ENCODE measurements at regions not wholly inside any gene's neighbourhood (a gene's known extent, or its start where the extent isn't known, plus 50 kb on each side); places are given as distances from the start of the nearest gene placed in this dataset.

GRCh38 chr18:11553098-11553940 lies 56.1 kb upstream of the SLC35G4 start:
- peak; percentile 43 for DNase-seq

- no peak for DNase-seq
Observed at GRCh38 chr18:11548916-11549551, 60.4 kb upstream of the SLC35G4 start.

DNA sequence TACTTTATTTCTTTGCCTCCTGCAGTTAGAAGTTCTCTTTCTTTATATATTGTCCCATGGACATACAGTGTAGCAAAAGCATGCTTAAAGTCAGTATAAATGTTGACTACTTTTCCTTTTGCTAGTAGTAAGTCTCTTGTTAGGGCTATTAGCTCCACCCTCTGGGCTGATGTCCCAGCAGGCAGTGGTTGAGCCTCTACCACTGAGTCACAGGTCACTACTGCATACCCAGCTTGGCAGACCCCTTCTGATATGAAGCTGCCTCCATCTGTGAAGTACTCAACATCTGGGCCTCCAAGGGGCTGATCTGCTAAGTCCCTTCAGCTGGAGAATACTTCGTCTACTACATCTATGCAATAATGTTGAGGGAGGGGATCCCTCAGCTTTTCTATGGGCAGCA lies 61.0 kb upstream of the SLC35G4 start:
- no peak for DNase-seq

DNA sequence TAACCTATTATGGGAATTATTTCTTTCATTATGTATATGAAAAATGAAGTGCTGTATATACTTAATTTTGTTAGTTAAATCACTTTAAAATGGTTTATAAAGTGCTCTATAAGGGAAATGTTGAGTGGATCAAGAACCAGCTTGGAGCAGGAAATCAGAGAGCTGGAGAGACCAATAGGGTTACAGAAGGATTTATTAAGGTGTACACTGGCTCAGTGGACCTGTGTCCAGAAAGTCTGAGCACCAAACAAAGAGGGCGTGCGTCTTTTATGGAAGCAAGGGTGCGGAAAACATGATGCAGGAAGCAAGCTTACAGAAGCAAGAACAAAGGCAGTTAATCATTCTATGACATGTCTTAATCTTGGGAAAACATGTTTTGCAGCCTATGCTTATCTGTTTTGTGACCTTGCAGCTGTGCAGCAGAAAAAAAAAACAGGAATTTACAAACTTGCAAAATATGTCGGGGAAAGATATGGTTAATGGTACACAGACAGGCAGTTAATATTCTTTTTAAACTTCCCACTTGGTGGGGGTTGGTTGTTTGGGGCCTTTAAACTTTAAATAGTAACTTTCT lies 65.2 kb upstream of the SLC35G4 start:
- no peak for DNase-seq

DNA sequence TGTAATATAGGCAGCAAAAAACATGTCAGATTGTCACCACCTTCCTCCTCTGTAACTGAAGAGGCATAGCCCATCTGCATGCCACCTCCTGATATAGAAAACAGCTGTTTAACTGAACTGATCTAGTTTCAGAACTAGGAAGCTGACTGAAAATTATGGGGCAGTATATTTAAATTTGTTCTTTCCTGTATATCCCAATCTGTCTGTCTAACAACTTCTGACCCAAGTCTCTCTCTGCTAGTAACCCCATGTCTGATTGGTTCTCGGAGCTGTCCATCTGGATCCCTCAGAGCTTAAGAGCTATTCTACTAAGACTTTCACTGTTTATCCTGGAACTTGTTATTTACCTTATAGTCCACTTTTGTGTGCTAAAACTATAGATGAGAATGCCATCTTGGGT lies 68.2 kb upstream of the SLC35G4 start:
- no peak for DNase-seq

GRCh38 chr18:11533942-11534496 lies 75.4 kb upstream of the SLC35G4 start:
- DNase-seq: no peak

GRCh38 chr18:11533513-11533890 lies 75.9 kb upstream of the SLC35G4 start:
- DNase-seq: no peak

DNA sequence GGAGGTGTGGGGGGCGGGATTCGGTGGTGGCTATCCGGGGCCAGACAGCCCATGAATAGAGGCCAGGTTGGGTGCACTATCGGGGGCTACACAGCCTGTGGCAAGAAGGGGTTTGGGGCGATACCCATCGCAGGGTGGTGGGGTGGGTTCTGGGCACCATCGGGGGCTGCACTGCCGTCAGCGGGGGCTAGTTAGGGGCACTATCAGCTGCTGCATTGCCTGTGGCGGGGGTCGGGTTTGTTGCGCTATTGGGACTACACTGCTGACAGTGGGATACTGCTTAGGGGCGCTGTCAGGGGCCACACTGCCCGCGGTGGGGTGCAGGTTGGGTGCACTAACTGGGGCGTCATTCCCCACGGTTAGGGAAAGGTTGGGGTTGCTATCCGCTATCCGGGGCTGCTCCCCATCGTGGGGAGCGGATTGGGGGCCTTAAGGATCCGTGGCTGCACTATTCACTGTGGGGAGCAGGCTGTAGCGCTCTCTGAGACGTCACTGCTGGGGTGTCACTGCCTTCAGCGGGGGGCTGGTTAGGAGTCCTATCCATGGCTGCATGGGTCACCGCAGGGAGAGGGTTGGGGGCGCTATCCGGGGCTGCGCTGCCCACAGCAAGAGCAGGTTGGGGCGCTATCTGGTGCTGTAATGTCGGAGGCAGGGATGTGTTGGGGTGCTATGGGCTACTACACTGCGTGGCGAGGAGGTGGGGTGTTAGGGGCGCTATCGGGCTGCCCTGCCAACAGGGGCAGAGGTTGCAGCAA lies 76.5 kb upstream of the SLC35G4 start:
- no peak for DNase-seq

- no peak for DNase-seq
Observed at GRCh38 chr18:11529081-11529480, 80.3 kb upstream of the SLC35G4 start.

GRCh38 chr18:11526675-11527074 lies 82.7 kb upstream of the SLC35G4 start:
- no peak for DNase-seq

DNA sequence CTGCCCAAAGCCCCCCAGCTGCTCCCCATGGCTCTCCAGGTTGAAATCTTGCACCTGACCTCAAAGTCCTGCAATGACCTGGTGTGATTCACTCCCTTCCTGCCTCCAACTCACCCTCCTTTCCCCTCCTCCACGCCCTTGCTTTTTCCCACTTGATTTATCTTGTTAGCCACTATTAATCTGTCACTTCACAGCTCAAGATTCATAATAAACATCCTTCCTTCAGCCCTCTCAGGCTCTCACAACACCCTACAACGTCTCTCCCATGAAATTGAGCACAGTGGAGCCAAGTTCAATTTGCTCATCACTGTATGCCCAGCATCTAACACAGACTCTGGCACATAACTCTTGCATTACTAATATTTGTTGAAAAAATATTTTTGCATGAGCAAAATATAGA lies 85.6 kb upstream of the SLC35G4 start:
- DNase-seq: no peak

DNA sequence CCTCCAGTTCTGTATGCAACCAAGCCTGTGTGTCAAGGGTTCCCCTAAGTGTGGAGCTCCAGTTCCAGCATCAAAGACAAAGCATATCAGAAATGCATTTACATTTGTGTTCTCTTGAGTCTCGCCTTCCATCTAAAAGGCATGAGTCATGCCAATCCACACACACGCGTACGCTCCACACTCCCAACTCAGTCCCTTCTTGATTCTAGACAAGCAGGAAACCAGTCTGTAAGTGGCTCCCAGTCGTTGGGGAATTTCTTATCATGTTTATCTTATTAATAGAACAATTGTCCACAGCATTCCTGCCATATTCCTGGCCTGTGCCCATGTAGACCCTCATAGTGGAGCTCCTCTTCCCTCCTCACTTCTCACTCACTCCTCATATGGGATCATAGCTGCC lies 86.4 kb upstream of the SLC35G4 start:
- no peak for DNase-seq

GRCh38 chr18:11521853-11522252 lies 87.5 kb upstream of the SLC35G4 start:
- no peak for DNase-seq

DNA sequence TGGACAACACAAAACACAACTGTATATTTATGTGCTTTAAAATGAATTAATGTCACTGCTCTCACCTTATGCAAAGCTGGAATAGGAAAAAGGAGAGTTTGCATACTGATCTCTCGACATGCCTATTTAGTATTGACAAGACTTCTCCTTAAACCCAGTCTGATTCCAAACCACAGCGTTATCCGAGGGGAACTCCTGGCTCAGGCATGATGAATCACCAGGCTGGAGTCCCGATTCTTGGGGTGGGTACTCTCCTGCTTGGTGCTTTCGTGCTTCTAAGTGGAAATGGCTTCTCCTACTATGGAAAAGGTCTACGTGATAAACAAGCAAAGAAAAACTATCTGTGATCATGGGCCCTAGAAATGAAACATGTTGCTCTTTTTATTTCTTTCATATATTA lies 88.9 kb upstream of the SLC35G4 start:
- no peak for DNase-seq

DNA sequence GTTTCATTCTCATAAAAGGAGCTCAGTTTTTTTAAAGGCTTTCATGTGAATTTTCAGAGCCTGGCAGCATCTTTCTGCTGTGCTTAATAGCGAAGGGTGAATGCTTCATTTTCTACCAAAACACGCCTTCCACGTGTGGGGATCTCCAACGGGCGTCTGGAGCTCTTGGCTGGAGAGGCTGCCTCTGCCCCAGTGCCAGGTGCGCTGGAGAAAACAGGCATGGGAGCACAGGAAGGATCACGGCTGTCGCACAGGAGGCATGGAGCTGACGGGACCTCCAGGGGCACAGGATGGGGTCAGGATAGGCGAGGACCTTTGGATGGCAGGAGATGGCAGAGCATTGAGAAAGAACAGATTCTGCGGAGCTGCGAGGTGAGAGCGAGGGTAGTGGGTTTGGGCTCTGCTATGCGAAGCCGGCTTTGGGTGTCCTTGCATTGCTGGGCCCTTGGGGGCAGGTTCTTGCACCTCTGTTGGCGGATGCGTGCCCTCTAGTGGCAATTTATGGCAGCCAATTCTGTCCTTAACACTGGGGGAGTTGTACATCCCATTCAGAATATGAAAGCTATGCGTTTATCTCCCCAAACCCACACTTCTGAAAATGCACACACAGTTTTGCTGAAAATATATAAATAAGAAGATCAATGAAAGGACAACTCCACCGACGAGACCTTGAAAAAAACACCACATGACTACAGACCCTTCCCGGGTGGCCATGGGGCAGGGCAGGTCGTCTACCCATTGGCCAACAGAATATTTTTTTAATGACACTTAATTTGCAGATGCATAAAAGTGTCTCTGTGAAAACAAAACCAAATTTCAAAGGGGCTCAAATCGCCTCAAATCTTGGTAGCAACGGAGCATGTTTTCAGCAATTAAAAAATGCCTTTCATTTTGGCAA lies 90.4 kb upstream of the SLC35G4 start:
- DNase-seq: no peak

- no peak for DNase-seq
Observed at GRCh38 chr18:11517704-11518103, 91.7 kb upstream of the SLC35G4 start.

DNA sequence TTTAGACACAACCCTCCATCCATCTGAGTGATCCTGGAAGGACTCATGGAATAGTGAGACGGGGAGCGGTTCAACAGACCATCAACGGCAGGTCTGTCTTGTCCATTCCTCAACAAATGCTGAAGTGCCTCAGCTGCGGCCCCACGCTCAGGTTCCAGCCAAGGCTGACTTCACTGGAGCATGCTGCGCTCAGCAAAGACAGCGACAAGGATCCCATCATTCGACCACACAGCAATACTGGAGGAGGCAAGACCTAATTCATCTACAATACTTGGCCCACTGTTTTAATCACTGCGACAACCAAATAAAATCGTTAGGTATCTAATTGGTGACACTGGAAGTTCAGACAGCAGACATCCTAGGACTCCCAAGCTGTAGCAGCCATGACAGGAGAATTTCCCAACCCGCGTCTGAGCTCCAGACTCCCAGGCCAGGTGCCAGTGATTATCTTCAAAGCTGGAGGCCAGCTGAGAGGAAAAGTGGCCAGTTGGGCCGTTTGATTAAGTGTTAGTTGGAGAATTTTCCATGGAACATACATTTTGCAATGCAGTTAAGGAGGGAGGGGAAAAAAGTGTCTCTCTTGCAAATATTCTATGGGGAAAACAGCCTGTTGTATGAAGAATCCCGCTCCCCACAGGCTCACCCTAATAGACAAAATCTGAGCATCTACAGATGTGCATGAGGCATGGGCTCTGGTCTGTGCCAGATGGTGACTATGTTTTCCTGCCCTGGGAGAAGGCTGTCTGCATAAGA lies 92.5 kb upstream of the SLC35G4 start:
- no peak for DNase-seq

DNA sequence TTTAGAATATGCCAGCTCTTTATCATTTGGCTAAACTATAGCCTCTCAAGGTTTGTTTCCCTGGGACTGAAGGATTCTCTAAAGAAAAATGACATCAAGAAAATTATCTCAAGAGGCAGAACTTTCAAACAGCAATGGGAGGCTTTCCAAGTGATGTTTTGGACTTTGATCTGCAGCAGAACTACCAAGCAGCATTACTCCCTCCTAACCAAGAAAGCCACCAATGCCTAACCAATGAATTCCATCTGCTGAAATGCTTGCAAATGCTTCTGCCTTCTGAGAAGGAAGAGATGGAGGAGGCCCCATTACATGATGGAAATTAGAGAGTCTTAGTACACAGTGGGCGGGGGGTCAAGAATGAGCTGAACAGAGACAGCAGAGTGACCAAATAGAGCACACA lies 95.1 kb upstream of the SLC35G4 start:
- DNase-seq: no peak

GRCh38 chr18:11512096-11513025 lies 97.0 kb upstream of the SLC35G4 start:
- no peak for DNase-seq
